ENCODE measurements at regions not wholly inside any gene's neighbourhood (a gene's known extent, or its start where the extent isn't known, plus 50 kb on each side); places are given as distances from the start of the nearest gene placed in this dataset.

DNA sequence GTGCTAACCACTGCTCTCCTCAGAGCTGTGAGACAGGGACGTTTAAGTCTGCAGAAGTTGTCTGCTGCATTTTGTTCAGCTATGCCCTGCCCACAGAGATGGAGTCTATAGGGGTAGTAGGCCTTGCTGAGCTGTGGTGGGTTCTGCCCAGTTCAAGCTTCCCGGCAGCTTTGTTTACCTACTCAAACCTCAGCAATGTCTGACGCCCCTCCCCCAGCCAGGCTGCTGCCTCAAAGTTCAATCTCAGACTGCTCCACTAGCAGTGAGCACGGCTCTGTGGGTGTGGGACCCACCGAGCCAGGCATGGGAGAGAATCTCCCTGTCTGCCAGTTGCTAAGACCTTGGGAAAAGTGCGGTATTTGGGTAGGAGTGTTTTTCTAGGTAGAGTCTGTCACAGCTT lies 387.8 kb upstream of the SLC39A10 start:
- TF ChIP-seq RAD21 (IDR thresholded peaks at IDR 0.05; ENCODE audit: low read depth) (no peak), YY1 (IDR thresholded peaks at IDR 0.05; ENCODE audit: low read depth) (no peak)
